MM.1S (cell line): ENCODE measurements at regions not wholly inside any gene's neighbourhood (a gene's known extent, or its start where the extent isn't known, plus 50 kb on each side); places are given as distances from the start of the nearest gene placed in this dataset.
"Not testable (repeated sequence)": the region's sequence is repeated elsewhere in the genome, so short reads cannot be mapped to it uniquely, and the experiment has no call there.

Source experiments
- DNase-seq: peaks from one replicate; pipeline ENCODE4 v3.0.0-alpha.2; 2015
- H2AFZ ChIP-seq: fragments of 300-600 bp; sonication (generic); 2 replicates; pipeline ENCODE4 v1.6.0; 2016; ENCODE audit warnings: antibody characterized with exemption, low read length
- H3F3A ChIP-seq: fragments of 300-600 bp; sonication (generic); 2 replicates; pipeline ENCODE4 v1.6.1; 2016; ENCODE audit warnings: mild to moderate bottlenecking, antibody characterized with exemption, low read length, moderate library complexity, mixed read lengths; ENCODE audit not compliant: insufficient read depth
- H3K27ac ChIP-seq: fragments of 300-600 bp; sonication (generic); 2 replicates; pipeline ENCODE4 v1.5.1; 2016; ENCODE audit warnings: mild to moderate bottlenecking, low read length
- H3K27me3 ChIP-seq: fragments of 300-600 bp; sonication (generic); replicated peaks from 2 replicates; pipeline ENCODE4 v1.6.0; 2016; ENCODE audit warnings: low read length; ENCODE audit not compliant: insufficient read depth
- H3K36me3 ChIP-seq: fragments of 300-600 bp; sonication (generic); replicated peaks from 2 replicates; pipeline ENCODE4 v1.6.1; 2016; ENCODE audit warnings: mild to moderate bottlenecking, low read length, mixed read lengths; ENCODE audit not compliant: insufficient read depth
- H3K4me1 ChIP-seq: fragments of 300-600 bp; sonication (generic); 2 replicates; pipeline ENCODE4 v1.6.1; 2016; ENCODE audit warnings: low read length, mixed read lengths
- H3K4me2 ChIP-seq: fragments of 300-600 bp; sonication (generic); 2 replicates; pipeline ENCODE4 v1.6.0; 2016; ENCODE audit warnings: low read depth, low read length
- H3K4me3 ChIP-seq: fragments of 300-600 bp; sonication (generic); 2 replicates; pipeline ENCODE4 v1.5.1; 2016; ENCODE audit warnings: low read length, mixed read lengths
- H3K79me2 ChIP-seq: fragments of 300-600 bp; sonication (generic); 2 replicates; pipeline ENCODE4 v1.6.1; 2016; ENCODE audit warnings: mixed run types, low read length, mixed read lengths
- H3K9ac ChIP-seq: fragments of 300-600 bp; sonication (generic); 2 replicates; pipeline ENCODE4 v1.6.1; 2016; ENCODE audit warnings: low read length, mixed read lengths
- H3K9me2 ChIP-seq: fragments of 300-600 bp; sonication (generic); replicated peaks from 2 replicates; pipeline ENCODE4 v1.6.1; 2016; ENCODE audit warnings: mild to moderate bottlenecking, low read length, mixed read lengths; ENCODE audit not compliant: insufficient read depth
- H3K9me3 ChIP-seq: fragments of 300-600 bp; sonication (generic); replicated peaks from 2 replicates; pipeline ENCODE4 v1.6.1; 2016; ENCODE audit warnings: mild to moderate bottlenecking, low read length, mixed read lengths; ENCODE audit not compliant: insufficient read depth
- H4K20me1 ChIP-seq: fragments of 300-600 bp; sonication (generic); 2 replicates; pipeline ENCODE4 v1.6.1; 2016; ENCODE audit warnings: mild to moderate bottlenecking, low read length, moderate library complexity, mixed read lengths; ENCODE audit not compliant: insufficient read depth

DNA sequence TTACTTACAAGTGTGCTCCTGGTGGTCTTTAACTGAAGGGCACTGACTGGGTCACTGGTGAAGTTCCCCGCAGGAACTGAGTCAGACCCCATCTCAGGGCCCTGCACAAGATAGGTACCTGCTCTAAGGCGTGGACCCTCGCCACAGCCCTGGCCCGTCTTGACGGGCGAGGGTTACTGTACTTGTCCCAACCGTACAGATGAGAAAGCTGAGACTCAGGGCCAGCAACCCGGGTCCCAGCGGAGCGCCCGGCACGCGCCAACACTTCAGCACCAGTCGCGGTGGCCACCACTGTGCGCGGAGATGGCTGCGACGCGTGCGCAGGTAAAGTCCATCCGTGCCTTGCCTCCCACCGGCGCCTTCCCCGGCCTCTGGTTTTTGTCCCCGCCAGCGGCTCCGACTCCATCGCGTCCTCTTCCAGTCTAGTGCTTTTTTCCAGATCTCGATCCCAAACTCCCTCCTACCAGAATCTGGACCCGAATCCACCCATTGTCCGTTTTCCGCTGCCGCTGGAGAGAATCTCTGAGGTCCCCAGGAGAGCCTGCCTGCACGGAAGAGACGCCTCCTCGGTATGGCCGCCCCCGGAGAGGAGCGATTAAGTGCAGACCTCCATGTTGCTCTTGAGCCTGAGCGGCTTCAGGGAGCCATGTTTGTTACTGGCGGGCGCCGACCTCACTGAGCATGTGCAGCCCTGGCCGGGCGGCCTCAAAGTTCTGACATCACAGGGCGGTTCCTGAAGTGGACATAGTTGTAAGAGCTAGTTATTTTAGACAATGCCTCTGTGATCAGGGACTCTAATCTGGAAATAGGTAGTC is 1707.8 kb downstream of the SPATA31A7 start:
- H4K20me1 ChIP-seq, H3K27me3 ChIP-seq, H2AFZ ChIP-seq, H3K79me2 ChIP-seq, H3K9me2 ChIP-seq, H3K9me3 ChIP-seq, H3K36me3 ChIP-seq, H3F3A ChIP-seq, H3K4me1 ChIP-seq, H3K27ac ChIP-seq, H3K9ac ChIP-seq: not testable (repeated sequence)
- H3K4me3 ChIP-seq = peak overlapping the region; percentile 46
- H3K4me2 ChIP-seq = peak overlapping the region; percentile 43; the same call in 1 of the 2 replicates
- DNase-seq = peak; percentile 25

DNA sequence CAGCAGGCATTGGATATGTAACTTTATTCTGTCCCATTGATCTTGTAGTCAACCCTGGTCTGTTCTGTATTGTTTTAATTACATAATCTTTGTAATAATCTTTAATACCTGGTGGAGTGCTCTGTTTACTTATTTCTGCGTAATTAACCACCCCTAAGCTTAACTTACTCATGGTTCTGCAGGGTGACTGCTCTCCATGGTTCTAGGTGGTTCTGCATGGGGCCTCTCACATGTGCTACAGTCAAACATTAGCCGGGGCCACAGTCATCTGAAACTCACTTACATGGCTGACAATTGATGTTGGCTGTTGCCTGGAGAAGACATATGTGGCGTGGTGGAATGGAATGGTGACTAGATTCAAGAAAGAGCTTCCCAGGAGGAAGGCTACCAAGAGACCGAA is 1709.8 kb downstream of the SPATA31A7 start:
- H3K27me3 ChIP-seq, DNase-seq, H3K4me1 ChIP-seq, H3K79me2 ChIP-seq, H3K9me2 ChIP-seq, H3K9ac ChIP-seq, H2AFZ ChIP-seq, H4K20me1 ChIP-seq, H3K27ac ChIP-seq, H3K36me3 ChIP-seq, H3K9me3 ChIP-seq, H3K4me3 ChIP-seq, H3K4me2 ChIP-seq, H3F3A ChIP-seq: not testable (repeated sequence)

DNA sequence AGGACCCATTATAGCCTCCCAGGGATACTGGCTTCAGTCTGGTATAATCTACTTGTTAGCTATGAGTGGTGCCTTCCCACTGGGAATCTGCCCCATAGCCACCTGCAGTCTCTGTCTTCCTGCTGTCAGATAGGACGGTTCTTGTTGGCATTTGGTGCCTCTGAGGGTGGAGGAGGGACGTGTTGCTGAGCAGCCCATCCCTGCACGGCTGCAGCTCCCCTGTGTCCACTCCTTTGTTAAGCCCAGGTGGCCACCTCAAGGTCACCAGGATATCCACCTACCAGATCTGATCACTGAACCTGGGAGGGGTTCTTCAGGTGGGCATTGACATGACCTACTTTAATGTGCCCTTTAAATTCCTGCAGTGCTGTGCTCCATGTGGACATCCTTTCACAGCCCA is 1714.2 kb downstream of the SPATA31A7 start:
- H3K27me3 ChIP-seq, H3K4me1 ChIP-seq, H3K9ac ChIP-seq, H4K20me1 ChIP-seq, H3K36me3 ChIP-seq, H3K4me2 ChIP-seq, H3K79me2 ChIP-seq, H3K9me2 ChIP-seq, H3K9me3 ChIP-seq, H3F3A ChIP-seq, H3K27ac ChIP-seq, H2AFZ ChIP-seq, H3K4me3 ChIP-seq, DNase-seq: not testable (repeated sequence)

DNA sequence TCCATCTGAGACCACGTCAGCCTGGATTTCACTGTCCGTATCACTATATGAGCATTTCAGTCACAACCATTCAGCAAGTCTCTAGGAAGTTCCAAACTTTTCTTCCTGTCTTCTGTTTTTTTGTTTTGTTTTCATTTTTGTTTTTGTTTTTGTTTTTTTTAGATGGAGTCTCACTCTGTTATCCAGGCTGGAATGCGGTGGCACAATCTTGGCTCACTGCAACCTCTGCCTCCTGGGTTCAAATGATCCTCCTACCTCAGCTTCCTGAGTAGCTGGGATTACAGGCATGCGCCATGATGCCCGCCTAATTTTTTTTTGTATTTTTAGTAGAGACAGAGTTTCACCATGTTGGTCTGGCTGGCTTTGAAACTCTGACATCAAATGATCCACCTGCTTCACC is 1715.9 kb downstream of the SPATA31A7 start:
- not testable (repeated sequence) for H2AFZ ChIP-seq, H3K27me3 ChIP-seq, H3K27ac ChIP-seq, H3K9me2 ChIP-seq, DNase-seq, H4K20me1 ChIP-seq, H3K36me3 ChIP-seq, H3F3A ChIP-seq, H3K79me2 ChIP-seq, H3K9ac ChIP-seq, H3K4me3 ChIP-seq, H3K9me3 ChIP-seq, H3K4me1 ChIP-seq, H3K4me2 ChIP-seq

DNA sequence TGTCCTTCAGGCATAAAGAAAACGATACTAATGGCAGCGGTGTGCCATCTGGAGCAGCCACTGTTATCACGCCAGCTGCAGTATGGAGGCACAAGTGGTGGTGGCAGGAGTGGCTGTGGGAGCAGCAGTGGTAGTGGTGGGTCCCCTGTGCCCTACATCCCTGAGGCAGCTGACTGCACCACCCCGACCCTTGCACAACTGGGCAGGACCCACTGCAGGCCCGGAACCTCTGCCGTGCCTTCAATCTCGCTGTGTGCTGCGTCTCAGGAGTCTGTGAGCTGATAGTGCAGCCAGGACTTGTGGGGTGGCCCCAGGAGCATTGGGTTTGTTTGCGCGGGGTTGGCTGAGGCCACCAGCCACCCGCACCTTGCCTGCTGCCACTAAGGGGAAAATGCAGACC is 1718.0 kb downstream of the SPATA31A7 start:
- H3K79me2 ChIP-seq, H3F3A ChIP-seq, H4K20me1 ChIP-seq, H3K4me3 ChIP-seq, H3K36me3 ChIP-seq, H3K27me3 ChIP-seq, H3K9me2 ChIP-seq, H3K4me2 ChIP-seq, DNase-seq, H3K4me1 ChIP-seq, H2AFZ ChIP-seq, H3K9ac ChIP-seq, H3K27ac ChIP-seq, H3K9me3 ChIP-seq: not testable (repeated sequence)

DNA sequence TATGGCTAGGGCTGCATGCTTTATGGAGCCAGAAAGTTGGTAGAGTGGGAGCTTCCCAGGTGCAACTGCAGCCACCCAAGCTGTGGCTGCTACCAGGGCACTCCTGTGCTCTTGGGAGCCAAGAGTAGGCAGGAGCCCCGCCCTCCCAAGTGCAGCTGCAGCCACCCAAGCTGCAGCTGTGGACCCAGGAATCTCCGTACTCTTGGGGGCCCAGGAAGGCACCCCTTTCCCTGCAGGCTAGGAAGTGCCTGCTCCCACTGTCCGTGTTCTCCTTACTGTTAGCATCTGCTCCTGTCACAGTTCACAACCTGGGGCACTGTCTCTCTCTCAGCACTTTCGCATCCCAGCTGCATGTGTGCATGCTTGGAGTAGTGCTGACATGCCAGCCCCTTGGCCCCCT is 1718.4 kb downstream of the SPATA31A7 start:
- H3K4me2 ChIP-seq, DNase-seq, H3K79me2 ChIP-seq, H3K36me3 ChIP-seq, H3K27ac ChIP-seq, H3K27me3 ChIP-seq, H3K9me3 ChIP-seq, H3K9ac ChIP-seq, H2AFZ ChIP-seq, H4K20me1 ChIP-seq, H3K9me2 ChIP-seq, H3F3A ChIP-seq, H3K4me1 ChIP-seq, H3K4me3 ChIP-seq: not testable (repeated sequence)

DNA sequence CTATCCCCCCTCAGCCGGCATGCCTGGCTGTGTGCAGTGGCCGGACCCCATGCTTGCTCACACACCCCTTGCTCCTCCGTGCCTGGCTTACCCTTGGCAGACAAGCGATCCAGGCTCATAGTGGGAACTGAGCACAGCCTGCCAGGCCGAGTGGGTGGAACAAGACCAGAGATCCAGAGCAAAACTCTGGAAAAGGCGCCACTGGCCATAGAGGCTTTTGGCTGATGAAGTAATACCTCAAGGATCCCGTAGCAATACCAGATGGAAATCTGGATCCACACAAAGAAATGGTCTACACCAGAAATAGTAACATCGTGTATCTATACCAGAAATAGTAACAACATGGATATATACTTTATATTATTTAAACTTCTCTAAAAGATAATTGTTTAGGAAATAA is 1719.6 kb downstream of the SPATA31A7 start:
- H3K79me2 ChIP-seq, H2AFZ ChIP-seq, H3K4me2 ChIP-seq, H3F3A ChIP-seq, H4K20me1 ChIP-seq, H3K36me3 ChIP-seq, DNase-seq, H3K9ac ChIP-seq, H3K4me3 ChIP-seq, H3K9me3 ChIP-seq, H3K27me3 ChIP-seq, H3K9me2 ChIP-seq, H3K27ac ChIP-seq, H3K4me1 ChIP-seq: not testable (repeated sequence)

DNA sequence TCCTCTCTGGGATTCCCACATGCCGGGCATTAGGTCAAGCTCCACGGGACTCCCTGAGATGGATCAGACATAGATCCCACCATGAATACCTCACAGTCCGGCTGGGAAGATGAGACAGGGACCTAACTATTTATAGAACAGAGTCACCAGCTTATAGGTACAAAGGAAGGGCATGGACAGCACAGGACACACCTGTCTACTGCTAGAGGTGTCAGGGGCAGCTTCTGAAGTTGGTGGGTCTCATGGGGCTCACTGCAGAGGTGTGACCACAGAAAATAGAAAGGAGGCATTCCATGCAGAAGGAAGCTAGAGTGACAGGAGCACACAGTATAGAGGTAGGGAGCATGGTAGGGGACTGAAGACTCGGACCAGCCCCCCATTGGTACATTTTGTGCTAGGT is 1722.4 kb downstream of the SPATA31A7 start:
- not testable (repeated sequence) for H3K4me1 ChIP-seq, DNase-seq

More for the DNA sequence above, 1722.4 kb downstream of the SPATA31A7 start:
- H3K4me3 ChIP-seq, H3K9ac ChIP-seq, H2AFZ ChIP-seq, H3K36me3 ChIP-seq, H3F3A ChIP-seq, H3K27ac ChIP-seq, H4K20me1 ChIP-seq, H3K4me2 ChIP-seq, H3K79me2 ChIP-seq, H3K9me2 ChIP-seq, H3K27me3 ChIP-seq, H3K9me3 ChIP-seq: not testable (repeated sequence)
